BLaER1 (cell line): ENCODE measurements at regions not wholly inside any gene's neighbourhood (a gene's known extent, or its start where the extent isn't known, plus 50 kb on each side); places are given as distances from the start of the nearest gene placed in this dataset.

Experiments
- H3K27ac ChIP-seq: shearing (Covaris generic); formaldehyde crosslinking; 2 replicates; pipeline ENCODE4 v1.8.1; 2022
- H3K27me3 ChIP-seq: shearing (Covaris generic); formaldehyde crosslinking; 2 replicates; pipeline ENCODE4 v1.8.1; 2022
- H3K36me3 ChIP-seq: shearing (Covaris generic); formaldehyde crosslinking; 2 replicates; pipeline ENCODE4 v1.8.1; 2022
- H3K4me1 ChIP-seq: shearing (Covaris generic); formaldehyde crosslinking; 2 replicates; pipeline ENCODE4 v1.8.1; 2022
- H3K4me2 ChIP-seq: shearing (Covaris generic); formaldehyde crosslinking; 2 replicates; pipeline ENCODE4 v1.8.1; 2022
- H3K4me3 ChIP-seq: shearing (Covaris generic); formaldehyde crosslinking; 2 replicates; pipeline ENCODE4 v1.8.1; 2022
- H3K9ac ChIP-seq: shearing (Covaris generic); formaldehyde crosslinking; 2 replicates; pipeline ENCODE4 v1.8.1; 2022
- H3K9me3 ChIP-seq: shearing (Covaris generic); formaldehyde crosslinking; 2 replicates; pipeline ENCODE4 v1.8.1; 2022
- H4K20me1 ChIP-seq: shearing (Covaris generic); formaldehyde crosslinking; 2 replicates; pipeline ENCODE4 v1.8.1; 2022
- Cebpa-rat ChIP-seq: shearing (Covaris generic); IDR thresholded peaks from 2 replicates; pipeline ENCODE4 v1.8.1; 2022

- Histone ChIP-seq H3K9me3 (peaks cover 27% of the 10 kb centered on the region), H3K4me3 (no peak overlapping the region), H4K20me1 (no peaks in the 10 kb centered on the region), H3K36me3 (no peaks in the 10 kb centered on the region), H3K27ac (no peak overlapping the region), H3K4me1 (peaks cover 12% of the 10 kb centered on the region; the same call in 1 of the 2 replicates), H3K9ac (no peak overlapping the region), H3K4me2 (no peak overlapping the region), H3K27me3 (no peaks in the 10 kb centered on the region)
- no peak for TF ChIP-seq Cebpa-rat
Measured at GRCh38 chr6:170463101-170463721, 89.9 kb downstream of the PSMB1 start.

- Histone ChIP-seq H3K36me3 (no peaks in the 10 kb centered on the region), H3K27me3 (no peaks in the 10 kb centered on the region), H4K20me1 (no peaks in the 10 kb centered on the region), H3K9me3 (peaks cover 20% of the 10 kb centered on the region), H3K4me1 (peaks cover 12% of the 10 kb centered on the region; the same call in 1 of the 2 replicates), H3K27ac (no peak overlapping the region), H3K4me3 (no peak overlapping the region), H3K4me2 (no peak overlapping the region), H3K9ac (no peak overlapping the region)
- no peak for TF ChIP-seq Cebpa-rat
Measured at GRCh38 chr6:170462366-170463020, 90.6 kb downstream of the PSMB1 start.

GRCh38 chr6:170461556-170462365 lies 91.3 kb downstream of the PSMB1 start:
- TF ChIP-seq Cebpa-rat: no peak
- Histone ChIP-seq H3K9ac (no peak overlapping the region), H3K36me3 (no peaks in the 10 kb centered on the region)

GRCh38 chr6:170461111-170461510 lies 92.0 kb downstream of the PSMB1 start:
- Histone ChIP-seq H3K36me3 (no peaks in the 10 kb centered on the region), H3K4me2 (no peak overlapping the region), H3K4me3 (no peak overlapping the region), H3K9ac (no peak overlapping the region), H3K27ac (no peak overlapping the region), H4K20me1 (no peaks in the 10 kb centered on the region), H3K9me3 (peaks cover 12% of the 10 kb centered on the region), H3K27me3 (no peaks in the 10 kb centered on the region), H3K4me1 (peaks cover 12% of the 10 kb centered on the region; the same call in 1 of the 2 replicates)
- TF ChIP-seq Cebpa-rat: no peak

More at GRCh38 chr6:170461556-170462365, 91.3 kb downstream of the PSMB1 start:
- H3K4me3 ChIP-seq: no peak overlapping the region
- H3K27ac ChIP-seq: no peak overlapping the region
- H3K27me3 ChIP-seq: no peaks in the 10 kb centered on the region
- H3K4me1 ChIP-seq: peaks cover 12% of the 10 kb centered on the region; the same call in 1 of the 2 replicates
- peaks cover 16% of the 10 kb centered on the region for H3K9me3 ChIP-seq
- H4K20me1 ChIP-seq: no peaks in the 10 kb centered on the region
- no peak overlapping the region for H3K4me2 ChIP-seq

- H3K36me3 ChIP-seq: no peaks in the 10 kb centered on the region
- H3K27me3 ChIP-seq: no peaks in the 10 kb centered on the region
- H4K20me1 ChIP-seq: no peaks in the 10 kb centered on the region
- no peak overlapping the region for H3K9ac ChIP-seq
- peaks cover 7% of the 10 kb centered on the region for H3K9me3 ChIP-seq
- H3K4me2 ChIP-seq: no peak overlapping the region
- H3K27ac ChIP-seq: no peak overlapping the region
- H3K4me1 ChIP-seq: peaks cover 12% of the 10 kb centered on the region; the same call in 1 of the 2 replicates
- TF ChIP-seq Cebpa-rat: no peak
- no peak overlapping the region for H3K4me3 ChIP-seq
Measured at GRCh38 chr6:170460641-170461040, 92.5 kb downstream of the PSMB1 start.

- no peak overlapping the region for H3K4me3 ChIP-seq
- no peaks in the 10 kb centered on the region for H3K36me3 ChIP-seq
- no peaks in the 10 kb centered on the region for H3K27me3 ChIP-seq
- no peak for TF ChIP-seq Cebpa-rat
- no peak overlapping the region for H3K27ac ChIP-seq
- no peaks in the 10 kb centered on the region for H3K9me3 ChIP-seq
- peaks cover 16% of the 10 kb centered on the region; the same call in 1 of the 2 replicates for H3K4me1 ChIP-seq
- peak overlapping the region; percentile 30 for H3K4me2 ChIP-seq
- no peaks in the 10 kb centered on the region for H4K20me1 ChIP-seq
- H3K9ac ChIP-seq: no peak overlapping the region
Measured at GRCh38 chr6:170459451-170459850, 93.7 kb downstream of the PSMB1 start.

- Histone ChIP-seq H4K20me1 (no peaks in the 10 kb centered on the region), H3K27me3 (no peaks in the 10 kb centered on the region), H3K9ac (no peak overlapping the region), H3K9me3 (no peaks in the 10 kb centered on the region), H3K4me1 (peaks cover 19% of the 10 kb centered on the region; the same call in 1 of the 2 replicates), H3K27ac (no peak overlapping the region), H3K36me3 (no peaks in the 10 kb centered on the region), H3K4me2 (no peak overlapping the region), H3K4me3 (no peak overlapping the region)
- TF ChIP-seq Cebpa-rat: no peak
Measured at GRCh38 chr6:170456886-170457698, 96.0 kb downstream of the PSMB1 start.
